Suprapubic skin (tissue), 3 donors: ENCODE measurements at regions not wholly inside any gene's neighbourhood (a gene's known extent, or its start where the extent isn't known, plus 50 kb on each side); places are given as distances from the start of the nearest gene placed in this dataset.

Source experiments
- CTCF ChIP-seq, 2 donors: fragments of 200-600 bp in 1 of 2; fragments of 450-650 bp in 1 of 2; sonication (generic) in 1 of 2; IDR thresholded peaks; one replicate each; pipeline ENCODE4 v1.5.1; 2016 to 2019; ENCODE audit warnings: antibody characterized with exemption in 2 of 2, mild to moderate bottlenecking in 1 of 2, moderate library complexity in 1 of 2
- POLR2A ChIP-seq, 2 donors: fragments of 450-650 bp; IDR thresholded peaks; one replicate each; pipeline ENCODE4 v1.6.1; 2017; ENCODE audit warnings: antibody characterized with exemption in 2 of 2, mild to moderate bottlenecking in 2 of 2, moderate library complexity in 2 of 2

DNA sequence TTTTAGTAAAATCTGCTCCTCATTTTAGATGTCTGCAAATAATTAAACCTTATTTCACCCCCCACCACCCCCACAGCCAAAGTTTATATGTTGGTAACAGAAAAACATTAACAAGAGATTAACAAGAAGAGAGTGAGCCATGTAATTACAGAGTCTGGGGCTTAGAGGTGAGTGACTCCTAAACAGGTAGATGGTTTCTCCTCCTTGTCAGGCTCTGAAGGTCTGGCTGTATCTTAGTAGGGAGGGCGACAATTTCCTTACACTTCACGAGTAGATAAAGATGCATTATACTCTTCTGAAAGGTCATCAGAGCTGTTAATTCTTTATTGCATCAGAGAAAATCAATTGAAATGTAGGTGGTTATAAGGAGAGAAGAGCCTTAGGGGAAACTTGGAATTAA lies 171.8 kb upstream of the ANKRD50 start:
- no peak for TF ChIP-seq POLR2A (IDR thresholded peaks at IDR 0.05)
- TF ChIP-seq CTCF (IDR thresholded peaks at IDR 0.05): no peak
